SH-SY5Y (cell line): ENCODE measurements at regions not wholly inside any gene's neighbourhood (a gene's known extent, or its start where the extent isn't known, plus 50 kb on each side); places are given as distances from the start of the nearest gene placed in this dataset.

Experiments
- GATA2 ChIP-seq: IDR thresholded peaks from 2 replicates; pipeline ENCODE4 v1.6.1; 2011; ENCODE audit warnings: mild to moderate bottlenecking, low read depth, low read length
- GATA3 ChIP-seq: IDR thresholded peaks from 2 replicates; pipeline ENCODE4 v1.6.1; 2011; ENCODE audit warnings: low read depth, mild to moderate bottlenecking, low read length, moderate library complexity

DNA sequence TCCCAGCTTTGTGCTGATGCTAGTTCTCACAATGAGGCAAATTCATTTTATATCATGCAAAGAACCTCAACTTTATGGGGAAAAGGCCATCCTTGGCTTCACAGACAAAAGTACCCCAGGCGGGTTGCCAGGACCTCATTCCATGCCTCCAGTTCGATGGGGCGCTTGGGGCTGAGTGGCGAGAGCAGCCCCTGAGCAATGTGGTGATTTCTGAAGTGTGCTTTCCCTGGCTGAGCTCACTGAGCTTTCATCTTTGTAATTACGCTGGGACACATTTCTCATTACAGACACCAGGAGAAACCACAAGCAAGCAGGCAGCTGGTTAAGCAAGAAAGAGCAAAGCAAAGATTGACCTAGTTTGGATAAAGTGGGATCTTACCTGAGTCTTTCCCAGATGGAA is 301.5 kb upstream of the CDH4 start:
- no peak for TF ChIP-seq GATA3
- TF ChIP-seq GATA2, result no peak
